ENCODE measurements at regions not wholly inside any gene's neighbourhood (a gene's known extent, or its start where the extent isn't known, plus 50 kb on each side); places are given as distances from the start of the nearest gene placed in this dataset.
A peak's percentile ranks its signal among the peaks of the same experiment; 100 is the strongest.

DNA sequence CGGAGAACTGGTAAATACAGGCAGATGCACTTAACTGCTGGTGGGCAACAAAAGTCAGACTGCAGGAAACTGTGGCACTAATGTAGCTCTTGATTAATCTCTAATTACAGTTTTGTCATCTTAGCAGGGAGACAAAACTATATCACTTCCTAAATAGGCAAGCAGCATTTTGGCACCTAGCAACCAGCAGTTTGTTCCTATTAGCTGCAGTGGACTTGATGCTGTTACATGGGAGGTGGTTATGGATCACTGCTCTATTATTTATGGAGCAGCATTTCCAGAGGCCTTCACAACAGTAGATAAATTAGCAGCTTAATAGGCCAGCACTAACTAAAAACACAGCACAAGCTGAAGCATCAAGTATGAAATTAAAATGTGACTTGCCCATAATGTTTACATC, 518.3 kb upstream of the ITGA1 start:
- no peaks in the 10 kb centered on the region for H4K20me1 ChIP-seq (ENCODE audit: insufficient read depth)
- peak overlapping the region in 1 of 2 experiments; percentile 50; a peak in 1 of 4 replicates for H3K27ac ChIP-seq (ENCODE audit: low read depth in 2 of 2, low read length in 1 of 2)
- H3K4me3 ChIP-seq (ENCODE audit: low read depth in 2 of 2, low read length in 1 of 2), result no peak overlapping the region
- DNase-seq, result no peak
- no peaks in the 10 kb centered on the region for H3K9me3 ChIP-seq
- H3K4me2 ChIP-seq, result no peak overlapping the region
- 95% methylated on average over 1 of the region's 1 CpG for WGBS (ENCODE audit: low lambda C conversion rate)
- H3K9me2 ChIP-seq, result no peaks in the 10 kb centered on the region
- ChIA-PET CTCF (no interaction called here), POLR2A (no interaction called here)
- peaks cover 0 to 2% of the 10 kb centered on the region in 2 experiments; a peak in 2 of 4 replicates for H3K4me1 ChIP-seq (ENCODE audit: control insufficient read depth in 1 of 2, insufficient read depth in 2 of 2, low read depth in 1 of 2, low read length in 1 of 2)
- no peaks in the 10 kb centered on the region for H3K79me2 ChIP-seq (ENCODE audit: insufficient read depth)
- no peak overlapping the region; the same call in 1 of the 2 replicates for H2AFZ ChIP-seq (ENCODE audit: low read depth)
- TF ChIP-seq TEAD4 (IDR thresholded peaks at IDR 0.05; ENCODE audit: borderline replicate concordance, insufficient read depth) (no peak), FOXM1 (IDR thresholded peaks at IDR 0.05; ENCODE audit: low read depth) (no peak), ELF1 (IDR thresholded peaks at IDR 0.05) (no peak), PBX3 (IDR thresholded peaks at IDR 0.05) (no peak)
- H3K27me3 ChIP-seq (ENCODE audit: insufficient read depth), result no peaks in the 10 kb centered on the region
- H3K36me3 ChIP-seq (replicated peaks in 1 of 2; ENCODE audit: control insufficient read depth in 1 of 2, insufficient read depth in 2 of 2, low read length in 1 of 2), result no peaks in the 10 kb centered on the region
- H3F3A ChIP-seq (replicated peaks; ENCODE audit: insufficient read depth), result no peaks in the 10 kb centered on the region
- no peak overlapping the region for H3K9ac ChIP-seq

GRCh38 chr5:52269859-52270258, 517.9 kb upstream of the ITGA1 start:
- Histone ChIP-seq H3K36me3 (replicated peaks in 1 of 2; ENCODE audit: control insufficient read depth in 1 of 2, insufficient read depth in 2 of 2, low read length in 1 of 2) (no peaks in the 10 kb centered on the region), H3K9ac (no peak overlapping the region), H2AFZ (ENCODE audit: low read depth) (no peak overlapping the region), H3K4me3 (ENCODE audit: low read depth in 2 of 2, low read length in 1 of 2) (no peak overlapping the region), H3K9me2 (no peaks in the 10 kb centered on the region), H3K9me3 (no peaks in the 10 kb centered on the region), H4K20me1 (ENCODE audit: insufficient read depth) (no peaks in the 10 kb centered on the region), H3F3A (replicated peaks; ENCODE audit: insufficient read depth) (no peaks in the 10 kb centered on the region), H3K4me2 (no peak overlapping the region), H3K4me1 (ENCODE audit: control insufficient read depth in 1 of 2, insufficient read depth in 2 of 2, low read depth in 1 of 2, low read length in 1 of 2) (peaks cover 0 to 2% of the 10 kb centered on the region in 2 experiments; a peak in 2 of 4 replicates), H3K27ac (ENCODE audit: low read depth in 2 of 2, low read length in 1 of 2) (peak overlapping the region in 1 of 2 experiments; percentile 16; a peak in 1 of 4 replicates), H3K27me3 (ENCODE audit: insufficient read depth) (no peaks in the 10 kb centered on the region), H3K79me2 (ENCODE audit: insufficient read depth) (no peaks in the 10 kb centered on the region)
- DNase-seq, result no peak
- TF ChIP-seq RCOR1 (IDR thresholded peaks at IDR 0.05; ENCODE audit: low read length) (no peak), EP300 (IDR thresholded peaks at IDR 0.05; ENCODE audit: borderline replicate concordance in 1 of 2, low read depth in 1 of 2, low read length in 1 of 2) (no peak), IRF3 (IDR thresholded peaks at IDR 0.05; ENCODE audit: low read depth, low read length) (no peak), ELF1 (IDR thresholded peaks at IDR 0.05) (no peak), PBX3 (IDR thresholded peaks at IDR 0.05) (no peak), FOSL2 (IDR thresholded peaks at IDR 0.05; ENCODE audit: borderline replicate concordance, low read depth) (no peak), NFIC (IDR thresholded peaks at IDR 0.05; ENCODE audit: borderline replicate concordance) (no peak), MXI1 (IDR thresholded peaks at IDR 0.05; ENCODE audit: low read depth, low read length) (no peak), MAX (IDR thresholded peaks at IDR 0.05; ENCODE audit: low read depth) (no peak), SIN3A (IDR thresholded peaks at IDR 0.05; ENCODE audit: borderline replicate concordance, low read depth, low read length) (no peak), TCF12 (IDR thresholded peaks at IDR 0.05) (no peak), RAD21 (IDR thresholded peaks at IDR 0.05; ENCODE audit: low read length) (no peak)
- CTCF ChIA-PET, result no interaction called here
- POLR2A ChIA-PET, result no interaction called here
- 45% methylated on average over 4 of the region's 4 CpGs for WGBS (ENCODE audit: low lambda C conversion rate)
